ENCODE measurements at regions not wholly inside any gene's neighbourhood (a gene's known extent, or its start where the extent isn't known, plus 50 kb on each side); places are given as distances from the start of the nearest gene placed in this dataset.
"Not testable (repeated sequence)": the region's sequence is repeated elsewhere in the genome, so short reads cannot be mapped to it uniquely, and the experiment has no call there.

DNA sequence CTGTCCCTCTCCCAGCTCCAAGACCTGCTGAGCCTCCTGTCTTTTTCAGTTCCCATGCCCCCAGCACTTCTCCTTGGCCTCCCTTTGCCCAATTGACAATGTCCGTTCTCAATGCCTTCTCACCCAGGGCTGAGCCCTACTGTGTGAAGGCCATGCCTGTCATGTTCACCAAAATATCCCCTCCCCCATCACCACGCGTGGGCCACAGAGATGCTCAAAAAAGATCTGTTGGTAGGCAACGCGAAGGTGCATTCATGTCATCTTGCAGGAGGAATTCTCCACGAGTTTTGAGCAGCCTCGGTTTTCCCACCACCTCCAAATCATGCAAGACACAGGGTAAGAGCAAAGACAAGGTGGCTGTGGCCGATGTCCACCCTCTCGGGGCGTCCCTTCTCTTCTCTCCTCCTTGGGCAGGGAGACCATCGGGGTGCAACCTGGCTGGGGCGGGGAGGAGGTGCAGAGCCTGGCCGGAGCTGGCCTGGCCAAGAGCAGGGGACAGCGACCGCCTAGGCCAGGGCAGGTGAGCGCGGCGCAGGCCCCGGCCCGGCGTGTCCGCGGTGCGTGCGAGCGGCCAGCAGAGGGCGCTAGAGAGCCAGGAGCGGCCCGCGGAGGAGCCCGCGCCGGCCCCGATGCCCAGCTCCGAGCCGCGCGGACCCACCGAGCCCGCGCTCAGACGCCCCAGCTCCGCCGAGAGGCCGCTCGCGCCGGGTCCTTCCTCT lies 56.3 kb upstream of the KRTAP5-11 start:
- peak; percentile 67 for DNase-seq

DNA sequence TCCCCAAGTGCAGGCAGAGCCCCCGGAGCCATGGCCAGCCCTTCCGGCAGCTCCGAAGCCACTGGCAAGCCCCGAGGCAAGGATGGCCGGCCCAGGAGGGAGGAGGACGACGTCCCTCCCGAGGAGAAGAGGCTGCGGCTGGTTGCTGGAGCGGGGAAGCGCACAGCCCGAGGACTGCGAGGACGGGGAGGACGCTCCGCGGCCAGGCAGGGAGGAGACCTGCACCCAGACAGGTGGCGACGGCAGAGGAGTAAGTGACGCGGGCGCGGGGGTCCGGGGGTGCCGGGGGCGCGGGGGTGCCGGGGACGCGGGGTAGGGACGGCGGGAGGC lies 56.8 kb upstream of the KRTAP5-11 start:
- DNase-seq, result not testable (repeated sequence)

DNA sequence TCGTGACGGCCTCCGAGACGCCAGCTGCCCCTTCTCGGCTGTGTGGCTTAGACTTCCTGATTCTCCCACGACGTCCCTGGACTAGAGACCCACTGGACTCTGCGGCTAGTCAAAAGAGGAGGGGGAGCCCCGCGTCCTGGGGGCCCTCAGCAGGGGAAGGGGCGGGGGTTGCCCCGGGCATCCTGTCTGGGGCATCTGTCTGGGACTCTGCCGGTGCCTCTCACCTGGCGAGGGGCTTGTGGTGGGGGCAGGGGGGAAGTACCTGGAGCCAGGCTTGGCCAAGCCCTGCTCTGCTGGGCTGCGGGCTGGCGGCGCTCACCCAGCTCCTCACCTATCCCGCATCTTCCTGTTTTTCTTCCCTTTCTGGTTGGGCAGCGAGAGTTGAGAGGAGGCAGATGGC lies 57.2 kb upstream of the KRTAP5-11 start:
- not testable (repeated sequence) for DNase-seq

DNA sequence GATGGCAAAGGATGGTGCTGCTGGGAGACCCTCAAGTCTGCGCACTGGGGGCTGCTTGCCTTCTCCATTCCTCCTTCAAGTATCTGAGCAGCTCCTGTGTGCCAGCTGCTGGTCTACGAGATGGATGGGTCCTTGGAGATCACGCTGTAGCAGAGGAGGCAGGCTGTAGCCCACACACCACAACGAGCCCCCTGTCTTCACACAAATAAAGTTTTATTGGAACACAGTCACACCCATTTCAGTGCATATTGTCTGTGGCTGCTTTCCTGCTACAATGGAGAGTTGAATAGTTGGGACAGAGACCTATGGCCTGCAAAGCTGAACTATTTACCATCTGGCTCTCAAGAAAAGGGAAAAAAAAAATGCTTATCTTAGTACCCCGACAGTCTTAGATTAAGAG lies 64.4 kb upstream of the KRTAP5-11 start:
- not testable (repeated sequence) for DNase-seq

DNA sequence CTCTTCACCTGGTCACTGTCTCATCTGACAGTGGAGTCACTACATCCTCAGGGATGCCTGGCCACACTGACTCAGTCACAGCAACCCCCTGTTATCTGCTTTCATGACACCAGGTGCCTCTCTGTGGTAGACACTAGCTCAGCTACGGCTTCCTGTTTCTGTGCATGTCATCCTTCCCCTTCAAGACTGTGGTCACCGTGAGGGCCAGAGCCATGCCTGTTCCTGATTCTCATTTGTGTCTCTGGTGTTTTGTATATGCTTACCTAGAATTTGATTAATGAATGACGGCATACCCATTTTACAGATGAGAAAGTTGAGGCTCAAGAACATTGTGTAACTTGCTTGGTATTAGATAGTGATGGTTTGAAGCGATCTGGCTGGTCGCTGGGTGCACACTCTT lies 70.3 kb upstream of the KRTAP5-11 start:
- DNase-seq, result peak; percentile 12

DNA sequence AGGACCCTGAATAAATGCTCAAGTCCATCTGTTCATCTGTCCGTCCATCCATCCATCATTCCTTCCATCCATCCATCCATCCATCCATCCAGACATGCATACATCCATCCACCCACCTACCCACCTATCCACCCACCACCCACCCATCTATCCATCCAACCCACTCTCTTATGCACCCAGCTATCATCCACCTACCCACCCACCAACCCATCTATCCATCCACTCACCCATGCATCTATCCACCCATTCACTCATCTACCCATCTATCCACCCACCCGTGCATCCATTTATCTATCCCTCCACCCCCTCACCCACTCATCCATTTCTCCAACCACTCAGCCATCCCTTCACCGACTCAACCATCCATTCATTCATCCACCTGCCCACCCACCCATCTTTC lies 71.7 kb upstream of the KRTAP5-11 start:
- DNase-seq, result not testable (repeated sequence)

DNA sequence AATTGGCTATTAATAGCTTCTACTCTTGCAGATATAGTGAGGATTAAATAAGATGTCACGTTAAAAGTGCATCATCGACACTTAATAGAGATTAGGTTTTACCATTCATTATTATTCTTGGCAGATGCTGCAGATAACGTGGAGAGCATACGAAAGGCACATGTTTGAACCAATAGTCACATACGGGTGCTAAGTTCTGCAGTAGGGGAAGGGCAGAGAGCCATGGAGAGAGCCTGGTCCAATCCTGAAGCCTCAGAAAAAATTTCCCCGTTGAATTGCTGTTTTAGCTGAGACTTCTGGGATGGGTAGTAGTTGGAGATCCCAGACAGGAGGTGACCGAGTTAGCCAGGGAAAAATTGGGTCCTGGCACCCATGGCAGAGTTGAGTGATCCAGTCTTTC lies 72.4 kb upstream of the KRTAP5-11 start:
- not testable (repeated sequence) for DNase-seq

DNA sequence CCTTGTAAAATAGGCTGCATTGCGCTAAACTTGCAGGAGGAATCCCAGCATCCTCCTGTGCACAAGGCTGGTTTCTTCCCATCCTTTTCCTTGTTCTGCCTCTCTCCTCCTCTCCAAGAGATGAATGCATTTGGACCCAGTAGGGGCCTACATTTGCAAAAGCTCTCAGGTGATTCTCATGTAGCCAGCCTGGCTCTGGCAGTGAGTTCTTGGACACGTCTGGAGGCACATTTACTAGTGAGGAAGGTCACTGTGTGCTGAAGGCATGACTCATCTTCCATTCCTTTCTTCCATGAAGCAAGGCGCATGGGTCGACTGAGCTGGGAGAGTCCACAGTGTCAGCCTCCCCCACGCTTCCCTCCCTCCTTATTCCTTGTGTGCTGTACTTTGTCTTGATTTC lies 73.8 kb upstream of the KRTAP5-11 start:
- DNase-seq, result not testable (repeated sequence)

DNA sequence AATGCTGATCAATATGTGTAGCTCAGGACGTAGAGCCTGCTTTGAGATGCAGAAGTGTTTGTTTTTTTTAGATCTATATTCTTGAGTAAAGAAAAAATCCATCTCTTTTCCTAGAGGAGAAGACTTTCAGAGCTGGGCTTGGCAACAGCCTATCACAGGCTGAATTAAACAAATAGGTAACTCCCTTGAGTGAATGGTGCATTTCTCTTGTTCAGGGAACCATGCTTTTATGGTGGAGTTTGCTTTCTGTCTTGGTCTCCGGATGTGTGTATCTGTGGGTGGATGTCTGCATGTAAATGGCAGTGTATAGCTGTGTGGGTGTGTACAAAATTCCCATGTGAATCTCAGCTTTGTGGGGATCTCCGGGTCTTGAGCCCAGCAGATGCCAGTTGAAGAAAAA lies 82.3 kb upstream of the KRTAP5-11 start:
- not testable (repeated sequence) for DNase-seq

DNA sequence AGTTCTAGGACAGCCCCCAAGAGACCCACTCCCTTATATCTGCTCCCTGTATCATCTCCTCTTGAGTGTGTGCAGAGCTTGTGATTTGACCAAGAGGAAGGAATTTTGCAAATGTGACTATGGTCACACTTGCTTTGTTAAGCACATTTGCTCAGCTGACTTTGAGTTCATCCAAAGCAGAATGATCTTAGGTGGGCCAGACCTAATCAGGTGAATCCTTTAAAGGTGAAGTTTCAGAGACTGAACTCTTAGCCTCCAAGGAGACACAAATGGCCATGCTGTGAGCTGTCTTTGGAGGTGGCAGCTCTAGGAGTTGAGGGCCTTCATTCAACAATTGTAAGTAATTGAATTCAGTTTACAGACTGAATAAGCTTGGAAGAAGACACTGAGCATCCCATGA lies 115.4 kb upstream of the KRTAP5-11 start:
- DNase-seq, result not testable (repeated sequence)

DNA sequence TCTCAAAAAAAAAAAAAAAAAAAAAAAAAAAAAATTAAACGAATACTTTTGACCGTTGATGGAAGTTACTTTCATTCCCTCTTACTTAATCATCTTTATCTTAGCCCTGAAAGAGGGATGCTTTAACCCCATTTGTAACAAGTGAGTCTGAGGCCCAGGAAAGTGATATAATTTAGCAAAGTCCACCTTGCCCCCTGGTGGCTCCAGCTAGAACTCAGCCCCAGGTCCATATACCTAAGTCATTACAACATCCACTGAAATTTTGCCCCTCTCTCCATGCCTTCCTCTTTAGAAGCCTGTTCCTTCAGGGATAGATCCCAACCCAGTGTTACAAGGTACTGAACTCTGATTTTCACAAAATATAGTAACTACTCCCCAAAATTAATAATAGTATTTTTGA lies 116.3 kb upstream of the KRTAP5-11 start:
- not testable (repeated sequence) for DNase-seq

DNA sequence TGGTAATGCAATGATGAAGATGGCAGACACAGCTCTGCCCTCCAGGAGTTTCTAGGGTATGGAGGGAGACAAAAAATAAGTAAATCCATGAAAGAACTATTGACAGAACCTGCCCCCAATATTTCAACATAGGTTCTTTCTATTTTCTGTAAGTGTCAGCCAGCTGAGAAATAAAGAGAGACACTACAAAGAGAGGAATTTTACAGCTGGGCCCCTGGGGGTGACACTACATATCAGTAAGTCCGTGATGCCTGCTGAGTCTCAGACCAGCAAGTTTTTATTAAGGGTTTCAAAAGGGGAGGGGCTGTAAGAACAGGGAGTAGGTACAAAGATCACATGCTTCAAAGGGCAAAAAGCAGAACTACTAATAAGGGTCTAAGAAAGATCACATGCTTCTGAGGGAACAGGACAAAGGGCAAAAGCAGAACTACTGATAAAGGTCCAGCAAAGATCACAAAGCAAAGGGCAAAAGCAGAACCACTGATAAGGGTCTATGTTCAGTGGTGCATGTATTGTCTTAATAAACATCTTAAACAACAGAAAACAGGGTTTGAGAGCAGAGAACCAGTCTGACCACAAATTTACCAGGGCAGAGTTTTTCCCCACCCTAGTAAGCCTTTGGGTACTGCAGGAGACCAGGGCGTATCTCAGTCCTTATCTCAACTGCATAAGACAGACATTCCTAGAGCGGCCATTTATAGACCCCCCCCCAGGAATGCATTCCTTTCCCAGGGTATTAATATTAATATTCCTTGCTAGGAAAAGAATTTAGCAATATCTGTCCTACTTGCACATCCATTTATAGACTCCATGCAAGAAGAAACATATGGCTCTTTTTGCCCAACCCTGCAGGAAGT lies 119.0 kb upstream of the KRTAP5-11 start:
- not testable (repeated sequence) for DNase-seq

DNA sequence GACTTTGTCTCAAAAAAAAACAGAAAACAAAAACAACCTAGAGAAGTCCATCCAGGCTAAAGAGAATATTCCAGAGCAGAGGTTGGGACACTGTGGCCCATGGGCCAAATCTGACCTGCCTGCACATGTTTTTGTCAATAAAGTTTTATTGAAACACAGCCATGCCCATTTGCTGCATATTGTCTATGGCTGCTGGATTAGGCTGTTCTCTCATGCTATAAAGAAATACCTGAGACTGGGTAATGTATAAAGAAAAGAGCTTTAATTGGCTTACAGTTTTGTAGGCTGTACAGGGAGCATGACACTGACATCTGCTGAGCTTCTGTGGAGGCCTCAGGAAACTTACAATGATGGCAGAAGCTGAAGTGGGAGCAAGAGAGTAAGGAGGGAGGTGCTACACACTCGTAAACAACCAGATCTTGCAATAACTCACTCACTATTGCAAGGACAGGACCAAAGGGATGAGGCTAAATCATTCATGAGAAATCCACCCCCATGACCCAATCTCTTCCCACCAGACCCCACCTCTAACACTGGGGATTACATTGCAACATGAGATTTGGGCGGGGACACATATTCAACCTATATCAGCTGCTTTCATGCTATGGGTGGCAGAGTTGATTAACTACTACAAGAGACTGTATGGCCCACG lies 122.5 kb upstream of the KRTAP5-11 start:
- not testable (repeated sequence) for DNase-seq

DNA sequence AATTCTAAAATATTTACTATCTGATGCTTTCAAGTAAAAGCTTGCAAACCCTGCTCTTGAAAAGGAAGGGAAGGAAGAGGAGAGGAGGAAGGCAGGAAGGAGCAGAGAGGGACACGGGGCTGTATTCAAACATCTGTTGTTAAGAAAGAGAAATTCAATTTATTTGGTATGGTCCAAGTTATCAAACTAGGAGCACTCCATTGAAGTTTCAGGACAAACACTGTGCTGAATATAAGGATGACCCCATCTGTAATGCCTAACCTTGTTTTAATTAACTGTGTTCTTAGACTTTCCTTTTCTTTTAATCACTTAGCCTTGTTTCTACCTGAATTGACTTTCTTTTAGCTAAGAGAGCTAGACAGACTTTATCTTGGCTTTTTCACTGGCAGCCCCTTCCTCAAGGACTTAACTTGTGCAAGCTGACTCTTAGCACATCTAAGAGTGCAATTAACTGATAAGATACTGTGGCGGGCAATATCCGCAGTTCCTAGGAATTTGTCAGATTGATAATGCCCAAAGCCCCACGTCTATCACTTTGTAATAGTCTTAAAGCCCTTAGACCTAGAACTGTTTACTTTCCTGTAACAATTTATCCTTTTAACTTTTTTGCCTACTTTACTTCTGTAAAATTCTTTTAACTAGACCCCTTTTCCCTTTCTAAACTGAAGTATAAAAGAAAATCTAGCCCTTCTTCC lies 123.2 kb upstream of the KRTAP5-11 start:
- DNase-seq, result not testable (repeated sequence)

DNA sequence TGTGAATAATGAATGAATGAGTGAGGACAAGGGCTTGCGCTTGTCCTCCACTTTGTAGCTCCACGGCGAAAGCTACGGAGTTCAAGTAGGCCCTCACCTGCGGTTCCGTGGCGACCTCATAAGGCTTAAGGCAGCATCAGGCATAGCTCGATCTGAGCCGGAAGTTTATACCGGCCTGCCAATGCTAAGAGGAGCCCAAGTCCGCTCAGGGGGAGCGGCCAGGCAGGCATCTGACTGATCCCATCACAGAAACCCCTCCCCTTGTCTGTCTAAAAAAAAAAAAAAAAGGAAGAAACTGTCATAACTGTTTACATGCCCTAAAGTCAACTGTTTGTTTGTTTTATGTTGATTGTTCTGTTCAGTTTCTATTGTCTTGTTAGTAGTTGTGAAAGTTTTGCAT lies 124.4 kb upstream of the KRTAP5-11 start:
- DNase-seq, result not testable (repeated sequence)

DNA sequence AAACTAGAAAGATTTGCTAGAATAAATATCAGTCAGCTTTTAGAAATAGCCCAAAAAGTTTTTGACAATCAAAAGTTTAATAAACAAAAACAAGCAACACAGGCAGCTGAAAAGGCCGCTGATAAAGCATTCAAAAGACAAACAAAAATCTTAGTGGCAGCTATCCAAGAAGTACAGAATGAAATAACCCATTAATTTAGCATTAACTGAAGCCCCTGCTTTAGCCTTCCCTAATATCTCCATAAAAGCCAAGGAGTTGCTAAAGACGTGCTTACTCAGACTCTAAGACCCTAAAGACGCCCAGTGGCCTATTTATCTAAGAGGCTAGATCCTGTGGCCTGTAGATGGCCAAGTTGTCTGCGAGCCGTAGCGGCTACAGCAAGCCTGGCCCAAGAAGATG lies 123.5 kb upstream of the DEFB108B start:
- DNase-seq, result not testable (repeated sequence)

DNA sequence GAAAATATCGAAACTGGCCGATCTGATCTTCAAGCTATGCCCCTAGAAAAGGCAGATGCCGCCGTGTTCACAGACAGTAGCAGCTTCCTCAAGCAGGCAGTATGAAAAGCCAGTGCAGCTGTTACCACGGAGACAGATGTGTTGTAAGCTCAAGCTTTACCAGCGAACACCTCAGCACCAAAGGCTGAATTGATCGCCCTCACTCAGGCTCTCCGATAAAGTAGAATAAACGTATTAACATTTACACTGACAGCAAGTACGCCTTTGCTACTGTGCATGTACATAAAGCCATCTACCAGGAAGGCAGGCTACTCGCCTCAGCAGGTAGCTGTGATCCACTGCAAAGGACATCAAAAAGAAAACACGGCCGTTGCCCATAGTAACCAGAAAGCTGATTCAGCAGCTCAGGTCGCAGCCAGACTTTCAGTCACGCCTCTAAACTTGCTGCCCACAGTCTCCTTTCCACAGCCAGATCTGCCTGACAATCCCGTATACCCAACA lies 122.8 kb upstream of the DEFB108B start:
- DNase-seq, result peak; percentile 47

DNA sequence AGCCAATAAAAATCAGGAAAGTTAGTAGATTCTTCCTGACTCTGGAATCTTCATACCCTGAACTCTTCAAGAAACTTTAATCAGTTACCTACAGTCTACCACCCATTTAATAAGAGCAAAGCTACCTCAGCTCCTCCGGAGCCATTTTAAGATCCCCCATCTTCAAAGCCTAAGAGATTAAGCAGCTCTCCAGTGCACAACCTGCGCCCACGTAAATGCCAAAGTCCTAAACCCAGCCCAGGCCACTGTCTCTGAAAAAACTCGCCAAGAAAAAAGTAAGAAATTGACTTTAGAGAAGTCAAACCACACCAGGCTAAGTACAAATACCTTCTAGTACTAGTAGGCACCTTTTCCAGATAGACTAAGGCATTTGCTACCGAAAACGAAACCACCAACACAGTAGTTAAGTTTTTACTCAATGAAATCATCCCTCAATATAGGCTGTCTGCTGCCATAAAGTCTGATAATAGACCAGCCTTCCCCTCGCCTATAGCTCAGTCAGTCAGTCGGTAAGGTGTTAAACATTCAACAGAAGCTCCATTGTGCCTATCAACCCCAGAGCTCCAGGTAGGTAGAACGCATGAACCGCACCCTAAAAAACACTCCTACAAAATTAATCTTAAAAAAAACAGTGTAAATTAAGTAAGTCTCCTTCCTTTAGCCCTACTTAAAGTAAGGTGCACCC lies 122.2 kb upstream of the DEFB108B start:
- DNase-seq, result peak; percentile 21

DNA sequence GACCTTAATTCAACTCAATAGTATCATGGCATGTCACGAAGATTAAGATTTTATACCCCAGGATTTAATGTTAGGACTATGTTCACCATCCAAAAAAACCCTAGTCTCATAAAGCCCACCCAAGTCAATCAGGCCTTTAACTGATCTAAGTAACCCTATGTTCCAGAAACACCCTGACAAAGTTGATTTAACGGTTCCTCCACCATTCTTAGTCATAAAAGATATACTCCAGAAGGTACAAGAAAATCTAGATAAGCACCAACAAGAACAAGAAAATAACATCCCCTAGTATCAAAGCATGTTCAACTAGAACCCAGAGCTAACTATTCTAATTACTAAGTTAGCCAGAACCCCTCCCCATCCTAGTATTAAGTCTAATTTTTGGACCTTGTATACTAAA lies 120.7 kb upstream of the DEFB108B start:
- DNase-seq, result not testable (repeated sequence)

DNA sequence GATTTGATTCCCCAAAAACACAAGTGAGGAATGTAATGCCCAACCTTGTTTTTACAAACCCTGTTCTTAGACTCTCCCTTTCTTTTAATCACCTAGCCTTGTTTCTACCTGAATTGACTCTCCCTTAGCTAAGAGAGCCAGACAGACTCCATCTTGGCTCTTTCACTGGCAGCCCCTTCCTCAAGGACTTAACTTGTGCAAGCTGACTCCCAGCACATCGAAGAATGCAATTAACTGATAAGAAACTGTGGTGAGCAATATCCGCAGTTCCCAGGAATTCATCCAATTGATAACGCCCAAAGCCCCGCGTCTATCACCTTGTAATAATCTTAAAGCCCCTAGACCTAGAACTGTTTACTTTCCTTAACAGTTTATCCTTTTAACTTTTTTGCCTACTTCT lies 120.2 kb upstream of the DEFB108B start:
- DNase-seq, result not testable (repeated sequence)

DNA sequence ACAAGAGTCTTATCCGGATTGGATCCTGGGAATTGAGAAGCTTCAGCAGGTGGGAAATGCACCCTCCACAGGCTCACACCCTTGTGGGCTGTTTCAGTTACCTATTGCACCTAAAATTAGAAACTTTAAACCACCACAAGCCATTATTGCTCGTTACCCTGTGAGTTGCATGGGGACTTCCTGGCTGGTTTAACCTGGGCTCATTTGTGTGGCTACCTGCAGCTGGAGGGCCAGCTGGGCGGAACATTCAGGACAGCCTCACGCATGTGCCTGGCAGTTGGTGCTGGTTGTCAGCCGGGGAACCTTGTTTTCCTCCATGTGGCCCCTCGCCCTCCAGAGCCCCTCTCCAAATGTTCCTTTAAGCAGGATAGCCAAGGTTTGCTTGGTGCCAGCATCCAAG lies 118.5 kb upstream of the DEFB108B start:
- DNase-seq, result not testable (repeated sequence)

DNA sequence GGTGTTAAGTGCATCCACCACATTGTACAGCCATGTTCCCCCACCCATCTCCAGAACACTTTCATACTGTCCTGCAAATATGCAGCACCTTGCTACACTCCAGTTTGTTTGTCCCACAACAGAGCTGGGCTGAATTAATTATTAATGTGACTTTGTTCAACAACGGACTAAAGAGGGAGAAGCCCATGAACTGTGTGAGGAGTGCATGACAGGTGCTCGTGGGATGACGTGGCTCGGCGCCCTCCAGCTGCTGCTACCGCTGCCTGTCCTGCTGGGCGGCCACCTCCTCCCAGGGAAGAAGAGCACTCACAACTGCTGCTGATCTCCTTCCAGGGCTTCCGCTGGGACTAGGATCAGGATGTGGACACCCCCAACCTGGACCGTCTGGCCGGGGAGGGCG lies 111.2 kb upstream of the DEFB108B start:
- not testable (repeated sequence) for DNase-seq
